ENCODE measurements at regions not wholly inside any gene's neighbourhood (a gene's known extent, or its start where the extent isn't known, plus 50 kb on each side); places are given as distances from the start of the nearest gene placed in this dataset.

DNA sequence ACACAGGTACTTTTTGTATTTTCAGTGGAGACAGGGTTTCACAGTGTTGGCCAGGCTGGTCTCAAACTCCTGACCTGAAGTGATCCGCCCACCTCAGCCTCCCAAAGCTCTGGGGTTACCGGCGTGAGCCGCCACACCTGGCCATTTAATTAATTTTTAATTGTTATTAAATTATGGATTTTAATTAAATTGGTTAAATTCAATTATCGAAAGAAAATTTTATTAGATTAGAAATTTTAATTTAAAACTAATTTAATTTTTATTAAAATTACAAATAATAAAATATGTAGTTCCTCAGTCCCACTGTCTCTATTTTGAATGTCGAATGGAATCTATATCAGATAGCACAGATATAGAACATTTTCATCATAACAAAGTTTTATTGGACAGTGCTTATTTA is 416.5 kb downstream of the GABRG2 start:
- no peak overlapping the region for H3K9ac ChIP-seq (ENCODE audit: low read length)
- H3K4me3 ChIP-seq (ENCODE audit: low read depth, low read length, poor library complexity, severe bottlenecking), result no peak overlapping the region
- no peak overlapping the region for H3K4me2 ChIP-seq (ENCODE audit: low read length)
- no peaks in the 10 kb centered on the region for H3K27me3 ChIP-seq (ENCODE audit: insufficient read depth, low read length)
- TF ChIP-seq, protein P1, sequence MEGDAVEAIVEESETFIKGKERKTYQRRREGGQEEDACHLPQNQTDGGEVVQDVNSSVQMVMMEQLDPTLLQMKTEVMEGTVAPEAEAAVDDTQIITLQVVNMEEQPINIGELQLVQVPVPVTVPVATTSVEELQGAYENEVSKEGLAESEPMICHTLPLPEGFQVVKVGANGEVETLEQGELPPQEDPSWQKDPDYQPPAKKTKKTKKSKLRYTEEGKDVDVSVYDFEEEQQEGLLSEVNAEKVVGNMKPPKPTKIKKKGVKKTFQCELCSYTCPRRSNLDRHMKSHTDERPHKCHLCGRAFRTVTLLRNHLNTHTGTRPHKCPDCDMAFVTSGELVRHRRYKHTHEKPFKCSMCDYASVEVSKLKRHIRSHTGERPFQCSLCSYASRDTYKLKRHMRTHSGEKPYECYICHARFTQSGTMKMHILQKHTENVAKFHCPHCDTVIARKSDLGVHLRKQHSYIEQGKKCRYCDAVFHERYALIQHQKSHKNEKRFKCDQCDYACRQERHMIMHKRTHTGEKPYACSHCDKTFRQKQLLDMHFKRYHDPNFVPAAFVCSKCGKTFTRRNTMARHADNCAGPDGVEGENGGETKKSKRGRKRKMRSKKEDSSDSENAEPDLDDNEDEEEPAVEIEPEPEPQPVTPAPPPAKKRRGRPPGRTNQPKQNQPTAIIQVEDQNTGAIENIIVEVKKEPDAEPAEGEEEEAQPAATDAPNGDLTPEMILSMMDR (IDR thresholded peaks at IDR 0.05; ENCODE audit: low read length), result no peak
- TF ChIP-seq EZH2 (IDR thresholded peaks at IDR 0.05; ENCODE audit: borderline replicate concordance, low read length), result no peak
- no peaks in the 10 kb centered on the region for H3K9me3 ChIP-seq (ENCODE audit: low read length)
- H2AFZ ChIP-seq (ENCODE audit: low read length), result no peak overlapping the region
- H4K20me1 ChIP-seq (ENCODE audit: insufficient read depth, low read length), result no peaks in the 10 kb centered on the region
- no peak overlapping the region for H3K27ac ChIP-seq (ENCODE audit: low read depth, low read length, poor library complexity, severe bottlenecking)
- no peaks in the 10 kb centered on the region for H3K36me3 ChIP-seq (ENCODE audit: insufficient read depth, low read length)
- H3K79me2 ChIP-seq (ENCODE audit: insufficient read depth, low read length), result no peaks in the 10 kb centered on the region
- H3F3A ChIP-seq (ENCODE audit: insufficient read depth, low read length), result no peaks in the 10 kb centered on the region
- H3K4me1 ChIP-seq (ENCODE audit: insufficient read depth, low read length, severe bottlenecking), result no peaks in the 10 kb centered on the region
- no peaks in the 10 kb centered on the region for H3K9me2 ChIP-seq (ENCODE audit: low read depth, low read length)

- H2AFZ ChIP-seq (ENCODE audit: low read length), result no peak overlapping the region
- no peaks in the 10 kb centered on the region for H4K20me1 ChIP-seq (ENCODE audit: insufficient read depth, low read length)
- no peaks in the 10 kb centered on the region for H3K9me2 ChIP-seq (ENCODE audit: low read depth, low read length)
- no peaks in the 10 kb centered on the region for H3K4me1 ChIP-seq (ENCODE audit: insufficient read depth, low read length, severe bottlenecking)
- no peak overlapping the region for H3K9ac ChIP-seq (ENCODE audit: low read length)
- H3K4me2 ChIP-seq (ENCODE audit: low read length), result no peak overlapping the region
- H3K79me2 ChIP-seq (ENCODE audit: insufficient read depth, low read length), result no peaks in the 10 kb centered on the region
- no peak overlapping the region for H3K4me3 ChIP-seq (ENCODE audit: low read depth, low read length, poor library complexity, severe bottlenecking)
- no peaks in the 10 kb centered on the region for H3K27me3 ChIP-seq (ENCODE audit: insufficient read depth, low read length)
- no peaks in the 10 kb centered on the region for H3F3A ChIP-seq (ENCODE audit: insufficient read depth, low read length)
- no peaks in the 10 kb centered on the region for H3K36me3 ChIP-seq (ENCODE audit: insufficient read depth, low read length)
- H3K9me3 ChIP-seq (ENCODE audit: low read length), result no peaks in the 10 kb centered on the region
- TF ChIP-seq EZH2 (IDR thresholded peaks at IDR 0.05; ENCODE audit: borderline replicate concordance, low read length), result no peak
- TF ChIP-seq, protein P1 (IDR thresholded peaks at IDR 0.05; ENCODE audit: low read length), result no peak
- no peak overlapping the region for H3K27ac ChIP-seq (ENCODE audit: low read depth, low read length, poor library complexity, severe bottlenecking)
These were observed 417.4 kb downstream of the GABRG2 start for GRCh38 chr5:162484986-162485385.

GRCh38 chr5:162485666-162486292 is 418.2 kb downstream of the GABRG2 start:
- H3K27ac ChIP-seq (ENCODE audit: low read depth, low read length, poor library complexity, severe bottlenecking), result no peak overlapping the region
- no peaks in the 10 kb centered on the region for H4K20me1 ChIP-seq (ENCODE audit: insufficient read depth, low read length)
- no peaks in the 10 kb centered on the region for H3K27me3 ChIP-seq (ENCODE audit: insufficient read depth, low read length)
- H3K9me2 ChIP-seq (ENCODE audit: low read depth, low read length), result no peaks in the 10 kb centered on the region
- H3K9ac ChIP-seq (ENCODE audit: low read length), result no peak overlapping the region
- H2AFZ ChIP-seq (ENCODE audit: low read length), result no peak overlapping the region
- no peaks in the 10 kb centered on the region for H3K79me2 ChIP-seq (ENCODE audit: insufficient read depth, low read length)
- no peaks in the 10 kb centered on the region for H3K4me1 ChIP-seq (ENCODE audit: insufficient read depth, low read length, severe bottlenecking)
- H3K36me3 ChIP-seq (ENCODE audit: insufficient read depth, low read length), result no peaks in the 10 kb centered on the region
- no peak overlapping the region for H3K4me3 ChIP-seq (ENCODE audit: low read depth, low read length, poor library complexity, severe bottlenecking)
- no peaks in the 10 kb centered on the region for H3F3A ChIP-seq (ENCODE audit: insufficient read depth, low read length)
- H3K4me2 ChIP-seq (ENCODE audit: low read length), result no peak overlapping the region
- TF ChIP-seq, protein P1 (IDR thresholded peaks at IDR 0.05; ENCODE audit: low read length), result no peak
- TF ChIP-seq EZH2 (IDR thresholded peaks at IDR 0.05; ENCODE audit: borderline replicate concordance, low read length), result no peak
- no peaks in the 10 kb centered on the region for H3K9me3 ChIP-seq (ENCODE audit: low read length)

All from OCI-LY1 (cell line).